Keratinocyte (primary cell): ENCODE measurements at regions not wholly inside any gene's neighbourhood (a gene's known extent, or its start where the extent isn't known, plus 50 kb on each side); places are given as distances from the start of the nearest gene placed in this dataset.

Experiments used
- EZH2 ChIP-seq: IDR thresholded peaks from one replicate; pipeline ENCODE4 v1.6.1; 2012; ENCODE audit warnings: inconsistent platforms, mild to moderate bottlenecking, low read length, moderate library complexity
- TF ChIP-seq, protein P1 (sequence below), 3 experiments: IDR thresholded peaks in 1 of 3; conservative IDR thresholded peaks in 1 of 3; optimal IDR thresholded peaks in 1 of 3; 2 replicates in 2 of 3; 3 replicates in 1 of 3; pipeline versions ENCODE3 to v1.5.1; 2011; ENCODE audit warnings: low read length in 3 of 3, mild to moderate bottlenecking in 3 of 3, moderate library complexity in 2 of 3, control low read depth in 1 of 3, inconsistent platforms in 1 of 3; ENCODE audit not compliant: insufficient read depth in 2 of 3; ENCODE audit errors: extremely low read depth in 1 of 3

DNA sequence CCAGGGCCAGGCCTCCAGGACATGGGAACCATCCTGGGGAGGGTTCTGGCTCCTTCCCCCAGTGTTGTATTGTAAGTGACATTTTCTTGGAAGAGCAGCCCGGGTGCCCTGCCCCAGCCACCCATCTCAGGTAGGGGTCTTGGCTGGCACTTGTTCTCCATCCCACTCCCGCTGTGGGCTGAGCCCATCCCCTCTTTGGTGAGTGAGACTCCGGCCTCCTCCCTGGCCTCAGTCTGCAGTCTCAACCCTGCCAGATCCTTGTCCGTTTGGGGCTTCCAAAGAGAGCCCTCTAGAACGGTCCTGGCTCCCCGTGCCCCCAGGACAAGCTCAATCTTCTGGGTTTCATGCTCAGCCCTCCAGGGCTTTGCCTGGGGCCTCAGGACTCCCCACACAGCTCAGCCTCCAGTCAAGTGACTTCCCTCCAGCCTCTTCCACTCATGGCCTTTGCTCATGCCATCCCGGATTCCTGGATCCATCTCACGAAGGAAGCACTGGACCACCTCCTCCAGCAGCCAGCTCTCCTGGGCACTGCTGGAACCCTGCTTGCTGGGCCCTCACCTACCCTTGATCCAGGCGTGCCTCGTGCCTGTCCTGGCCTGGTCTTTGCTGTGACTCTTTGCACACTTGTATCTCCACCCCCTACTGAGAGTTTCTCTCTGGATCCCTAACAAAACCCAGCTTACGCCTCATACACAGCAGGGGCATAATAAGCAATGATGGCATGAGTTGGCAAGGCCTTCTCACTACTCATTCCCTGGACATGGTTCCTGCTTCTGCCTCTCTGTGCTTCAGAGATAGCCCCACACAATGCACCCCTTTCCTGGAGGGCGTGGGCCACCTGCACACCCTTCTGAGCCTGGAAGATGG lies 297.4 kb upstream of the RTL1 start:
- TF ChIP-seq, protein P1, sequence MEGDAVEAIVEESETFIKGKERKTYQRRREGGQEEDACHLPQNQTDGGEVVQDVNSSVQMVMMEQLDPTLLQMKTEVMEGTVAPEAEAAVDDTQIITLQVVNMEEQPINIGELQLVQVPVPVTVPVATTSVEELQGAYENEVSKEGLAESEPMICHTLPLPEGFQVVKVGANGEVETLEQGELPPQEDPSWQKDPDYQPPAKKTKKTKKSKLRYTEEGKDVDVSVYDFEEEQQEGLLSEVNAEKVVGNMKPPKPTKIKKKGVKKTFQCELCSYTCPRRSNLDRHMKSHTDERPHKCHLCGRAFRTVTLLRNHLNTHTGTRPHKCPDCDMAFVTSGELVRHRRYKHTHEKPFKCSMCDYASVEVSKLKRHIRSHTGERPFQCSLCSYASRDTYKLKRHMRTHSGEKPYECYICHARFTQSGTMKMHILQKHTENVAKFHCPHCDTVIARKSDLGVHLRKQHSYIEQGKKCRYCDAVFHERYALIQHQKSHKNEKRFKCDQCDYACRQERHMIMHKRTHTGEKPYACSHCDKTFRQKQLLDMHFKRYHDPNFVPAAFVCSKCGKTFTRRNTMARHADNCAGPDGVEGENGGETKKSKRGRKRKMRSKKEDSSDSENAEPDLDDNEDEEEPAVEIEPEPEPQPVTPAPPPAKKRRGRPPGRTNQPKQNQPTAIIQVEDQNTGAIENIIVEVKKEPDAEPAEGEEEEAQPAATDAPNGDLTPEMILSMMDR (optimal IDR thresholded peaks at IDR 0.05 in 1 of 3, IDR thresholded peaks at IDR 0.05 in 1 of 3, conservative IDR thresholded peaks at IDR 0.05 in 1 of 3; ENCODE audit: extremely low read depth in 1 of 3, insufficient read depth in 2 of 3, low read length in 3 of 3): no peak
- TF ChIP-seq EZH2: no peak
